HepG2 (cell line): ENCODE measurements at regions not wholly inside any gene's neighbourhood (a gene's known extent, or its start where the extent isn't known, plus 50 kb on each side); places are given as distances from the start of the nearest gene placed in this dataset.

Experiments used
- ARID5B ChIP-seq: IDR thresholded peaks from 2 replicates; pipeline ENCODE4 v1.4.0; 2020; ENCODE audit warnings: mild to moderate bottlenecking, missing genetic modification reagents
- CHCHD3 ChIP-seq: sonication (generic); formaldehyde crosslinking; IDR thresholded peaks from 2 replicates; pipeline ENCODE4 v1.8.0; 2022; ENCODE audit warnings: mild to moderate bottlenecking, missing genetic modification reagents, moderate library complexity
- CHD4 ChIP-seq: fragments of 200-600 bp; sonication (generic); IDR thresholded peaks from 2 replicates; pipeline ENCODE4 v1.7.0; 2017; ENCODE audit warnings: mild to moderate bottlenecking, low read length, borderline replicate concordance
- E2F1 ChIP-seq: sonication (generic); formaldehyde crosslinking; IDR thresholded peaks from 2 replicates; pipeline ENCODE4 v1.5.0; 2020; ENCODE audit warnings: missing genetic modification reagents
- FOXK1 ChIP-seq: sonication (generic); formaldehyde crosslinking; IDR thresholded peaks from 2 replicates; pipeline ENCODE4 v1.4.0; 2020; ENCODE audit warnings: low read depth, missing genetic modification reagents, borderline replicate concordance
- PRPF4 ChIP-seq: fragments of 200-400 bp; formaldehyde crosslinking; IDR thresholded peaks from 2 replicates; pipeline ENCODE4 v1.6.1; 2016; ENCODE audit warnings: low read length, low read depth; ENCODE audit not compliant: poor library complexity, severe bottlenecking
- SKIL ChIP-seq: sonication (generic); formaldehyde crosslinking; IDR thresholded peaks from 2 replicates; pipeline ENCODE4 v1.8.0; 2022; ENCODE audit warnings: missing genetic modification reagents, mild to moderate bottlenecking, moderate library complexity, borderline replicate concordance
- TSC22D2 ChIP-seq: sonication (generic); formaldehyde crosslinking; IDR thresholded peaks from 2 replicates; pipeline ENCODE4 v1.5.1; 2020; ENCODE audit warnings: missing genetic modification reagents, mild to moderate bottlenecking, borderline replicate concordance
- YEATS4 ChIP-seq: sonication (generic); formaldehyde crosslinking; IDR thresholded peaks from 2 replicates; pipeline ENCODE4 v1.4.0; 2020; ENCODE audit warnings: missing genetic modification reagents, borderline replicate concordance
- ZBTB2 ChIP-seq: sonication (generic); formaldehyde crosslinking; IDR thresholded peaks from 2 replicates; pipeline ENCODE4 v1.8.0; 2022; ENCODE audit warnings: low read depth, missing genetic modification reagents
- ZFYVE20 ChIP-seq: sonication (generic); formaldehyde crosslinking; IDR thresholded peaks from 2 replicates; pipeline ENCODE4 v1.8.0; 2023; ENCODE audit warnings: low read depth, mild to moderate bottlenecking, moderate library complexity, missing genetic modification reagents, borderline replicate concordance
- ZNF253 ChIP-seq: sonication (generic); formaldehyde crosslinking; IDR thresholded peaks from 2 replicates; pipeline ENCODE4 v1.8.0; 2022; ENCODE audit warnings: mild to moderate bottlenecking, missing genetic modification reagents, borderline replicate concordance
- ZNF746 ChIP-seq: sonication (generic); formaldehyde crosslinking; IDR thresholded peaks from 2 replicates; pipeline ENCODE4 v1.8.0; 2022; ENCODE audit warnings: mild to moderate bottlenecking, missing genetic modification reagents
- ZNF75D ChIP-seq: sonication (generic); formaldehyde crosslinking; IDR thresholded peaks from 2 replicates; pipeline ENCODE4 v1.8.1; 2023; ENCODE audit warnings: missing genetic modification reagents, mild to moderate bottlenecking, borderline replicate concordance
- ZNF766 ChIP-seq: sonication (generic); formaldehyde crosslinking; IDR thresholded peaks from 2 replicates; pipeline ENCODE4 v1.5.0; 2020; ENCODE audit warnings: missing genetic modification reagents, borderline replicate concordance
- ZNF839 ChIP-seq: sonication (generic); formaldehyde crosslinking; IDR thresholded peaks from 2 replicates; pipeline ENCODE4 v1.4.0; 2020; ENCODE audit warnings: missing genetic modification reagents, mild to moderate bottlenecking, borderline replicate concordance
- ZSCAN5A ChIP-seq: sonication (generic); formaldehyde crosslinking; IDR thresholded peaks from 2 replicates; pipeline ENCODE4 v1.8.0; 2022; ENCODE audit warnings: mild to moderate bottlenecking, missing genetic modification reagents, borderline replicate concordance

GRCh38 chr6:13873288-13874190, 51.2 kb upstream of the RNF182 start (continued):
- TF ChIP-seq ARID5B (CRISPR knock-in tag) (peak; percentile 78), ZNF766 (CRISPR knock-in tag) (peak; percentile 97; the same call in 1 of the 2 replicates), ZFYVE20 (CRISPR knock-in tag) (peak; percentile 97), ZNF839 (CRISPR knock-in tag) (0 out of 2 replicates have a peak, but pooled peaks have one; percentile 70), ZNF746 (CRISPR knock-in tag) (peak; percentile 85; the same call in 1 of the 2 replicates), ZBTB2 (CRISPR knock-in tag) (no peak), YEATS4 (CRISPR knock-in tag) (peak; percentile 56; the same call in 1 of the 2 replicates), PRPF4 (no peak), TSC22D2 (CRISPR knock-in tag) (peak; percentile 93), CHCHD3 (peak; percentile 99), ZNF75D (CRISPR knock-in tag) (peak; percentile 71; the same call in 1 of the 2 replicates), SKIL (CRISPR knock-in tag) (peak; percentile 66), ZNF253 (peak; percentile 77; the same call in 1 of the 2 replicates), E2F1 (CRISPR knock-in tag) (peak; percentile 72), FOXK1 (CRISPR knock-in tag) (peak; percentile 57; the same call in 1 of the 2 replicates), CHD4 (no peak), ZSCAN5A (CRISPR knock-in tag) (peak; percentile 93)
